Thoracic aorta (tissue), 2 donors: ENCODE measurements at regions not wholly inside any gene's neighbourhood (a gene's known extent, or its start where the extent isn't known, plus 50 kb on each side); places are given as distances from the start of the nearest gene placed in this dataset.

Experiments used
- ATAC-seq: fragments of 150-250 bp; one replicate; pipeline ENCODE4 v1.8.0; 2017; ENCODE audit warnings: low read depth; ENCODE audit not compliant: insufficient number of reproducible peaks, low FRiP score
- DNase-seq: peaks from one replicate; pipeline ENCODE4 v3.0.0-alpha.2; 2020; ENCODE audit warnings: low spot score
- H3K27ac ChIP-seq, 2 donors: fragments of 200-600 bp; sonication (generic); 1 replicate in 1 of 2; 2 replicates in 1 of 2; pipeline ENCODE4 v1.5.1; 2016; ENCODE audit warnings: mild to moderate bottlenecking in 2 of 2, moderate library complexity in 2 of 2
- H3K27me3 ChIP-seq: fragments of 200-600 bp; sonication (generic); replicated peaks from 2 replicates; pipeline ENCODE4 v1.6.0; 2016; ENCODE audit warnings: mild to moderate bottlenecking; ENCODE audit not compliant: insufficient read depth
- H3K36me3 ChIP-seq: fragments of 200-600 bp; sonication (generic); one replicate; pipeline ENCODE4 v1.5.1; 2016
- H3K4me1 ChIP-seq, 2 donors: fragments of 200-600 bp; sonication (generic); 1 replicate in 1 of 2; 2 replicates in 1 of 2; pipeline versions ENCODE4 v1.5.1 to v1.6.0; 2016; ENCODE audit warnings: low read depth in 2 of 2, mild to moderate bottlenecking in 1 of 2; ENCODE audit not compliant: control insufficient read depth in 1 of 2
- H3K4me3 ChIP-seq: fragments of 200-600 bp; sonication (generic); 2 replicates; pipeline ENCODE4 v1.5.1; 2016; ENCODE audit warnings: mild to moderate bottlenecking
- H3K9me3 ChIP-seq: fragments of 200-600 bp; sonication (generic); 2 replicates; pipeline ENCODE4 v1.5.1; 2016
- TF ChIP-seq, protein P1 (sequence below): fragments of 200-600 bp; sonication (generic); IDR thresholded peaks from one replicate; pipeline ENCODE4 v1.5.1; 2019; ENCODE audit warnings: antibody characterized with exemption

DNA sequence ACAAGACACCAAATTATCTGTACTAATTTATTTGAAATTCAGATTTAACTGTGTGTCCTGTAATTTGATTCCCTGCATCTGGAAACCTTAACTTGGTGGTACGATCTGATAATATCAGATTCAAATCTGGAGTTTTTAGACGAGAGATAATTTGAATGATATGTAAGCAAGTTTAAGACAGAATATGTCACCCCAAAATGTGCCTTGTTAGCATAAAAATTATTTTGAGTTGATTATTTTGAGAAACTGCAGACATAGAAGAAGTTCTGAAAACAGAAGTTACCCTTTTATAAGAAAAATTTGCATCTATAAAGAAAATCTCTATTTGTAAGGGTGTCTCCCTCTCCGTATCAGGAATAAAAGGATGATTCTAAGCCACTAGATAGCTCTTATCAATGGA is 1202.8 kb downstream of the ROBO2 start:
- no peak for ATAC-seq
- Histone ChIP-seq H3K27ac (no peak overlapping the region), H3K27me3 (no peaks in the 10 kb centered on the region), H3K4me1 (no peaks in the 10 kb centered on the region), H3K4me3 (no peak overlapping the region), H3K36me3 (no peaks in the 10 kb centered on the region), H3K9me3 (no peaks in the 10 kb centered on the region)
- TF ChIP-seq, protein P1, sequence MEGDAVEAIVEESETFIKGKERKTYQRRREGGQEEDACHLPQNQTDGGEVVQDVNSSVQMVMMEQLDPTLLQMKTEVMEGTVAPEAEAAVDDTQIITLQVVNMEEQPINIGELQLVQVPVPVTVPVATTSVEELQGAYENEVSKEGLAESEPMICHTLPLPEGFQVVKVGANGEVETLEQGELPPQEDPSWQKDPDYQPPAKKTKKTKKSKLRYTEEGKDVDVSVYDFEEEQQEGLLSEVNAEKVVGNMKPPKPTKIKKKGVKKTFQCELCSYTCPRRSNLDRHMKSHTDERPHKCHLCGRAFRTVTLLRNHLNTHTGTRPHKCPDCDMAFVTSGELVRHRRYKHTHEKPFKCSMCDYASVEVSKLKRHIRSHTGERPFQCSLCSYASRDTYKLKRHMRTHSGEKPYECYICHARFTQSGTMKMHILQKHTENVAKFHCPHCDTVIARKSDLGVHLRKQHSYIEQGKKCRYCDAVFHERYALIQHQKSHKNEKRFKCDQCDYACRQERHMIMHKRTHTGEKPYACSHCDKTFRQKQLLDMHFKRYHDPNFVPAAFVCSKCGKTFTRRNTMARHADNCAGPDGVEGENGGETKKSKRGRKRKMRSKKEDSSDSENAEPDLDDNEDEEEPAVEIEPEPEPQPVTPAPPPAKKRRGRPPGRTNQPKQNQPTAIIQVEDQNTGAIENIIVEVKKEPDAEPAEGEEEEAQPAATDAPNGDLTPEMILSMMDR: no peak
- DNase-seq: no peak

DNA sequence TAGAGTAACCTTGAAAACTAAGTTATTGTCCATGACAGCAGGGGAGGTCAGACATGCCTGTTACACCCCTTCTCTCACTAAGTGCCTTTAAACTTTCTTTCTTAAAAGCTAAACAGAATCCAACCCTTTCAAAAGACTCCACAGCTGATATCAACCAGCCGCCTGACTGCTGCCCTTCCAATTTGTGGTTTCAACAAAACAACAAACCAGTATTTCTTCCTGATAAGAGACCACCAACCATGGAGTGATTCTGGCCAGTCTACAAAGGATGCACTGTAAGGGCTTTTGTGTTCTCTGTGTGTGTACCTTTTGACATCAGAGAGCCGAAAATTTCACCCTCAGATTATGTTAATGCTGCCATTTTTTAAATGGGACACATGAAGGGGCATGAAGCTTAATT is 1204.2 kb downstream of the ROBO2 start:
- Histone ChIP-seq H3K4me1 (no peaks in the 10 kb centered on the region), H3K9me3 (no peaks in the 10 kb centered on the region), H3K27me3 (no peaks in the 10 kb centered on the region), H3K36me3 (no peaks in the 10 kb centered on the region), H3K4me3 (no peak overlapping the region), H3K27ac (no peak overlapping the region)
- ATAC-seq: no peak
- TF ChIP-seq, protein P1: no peak
- DNase-seq: no peak

DNA sequence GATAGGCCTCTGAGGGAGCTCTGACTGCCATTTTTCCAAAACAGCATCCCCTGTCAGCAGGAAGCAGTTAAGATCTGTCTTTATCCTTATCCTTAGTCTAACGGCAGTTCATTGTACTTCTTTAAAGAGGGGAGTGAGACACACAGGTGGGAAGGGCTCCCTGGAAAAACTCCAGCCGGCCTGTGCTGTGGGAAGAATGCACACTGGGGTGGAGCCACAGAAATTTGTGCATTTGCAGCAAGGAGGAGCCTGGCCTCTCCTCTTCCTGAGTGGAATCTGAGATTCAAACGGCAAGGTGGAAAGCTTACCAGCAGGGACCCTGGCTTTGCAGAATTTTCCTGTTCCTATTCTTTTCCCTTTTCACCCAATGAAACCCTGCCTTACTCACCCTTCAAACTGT is 1209.4 kb downstream of the ROBO2 start:
- Histone ChIP-seq H3K27me3 (no peaks in the 10 kb centered on the region), H3K27ac (no peak overlapping the region), H3K9me3 (no peaks in the 10 kb centered on the region), H3K36me3 (no peaks in the 10 kb centered on the region), H3K4me3 (no peak overlapping the region), H3K4me1 (no peaks in the 10 kb centered on the region)
- TF ChIP-seq, protein P1: no peak
- DNase-seq (no peak), ATAC-seq (no peak)

DNA sequence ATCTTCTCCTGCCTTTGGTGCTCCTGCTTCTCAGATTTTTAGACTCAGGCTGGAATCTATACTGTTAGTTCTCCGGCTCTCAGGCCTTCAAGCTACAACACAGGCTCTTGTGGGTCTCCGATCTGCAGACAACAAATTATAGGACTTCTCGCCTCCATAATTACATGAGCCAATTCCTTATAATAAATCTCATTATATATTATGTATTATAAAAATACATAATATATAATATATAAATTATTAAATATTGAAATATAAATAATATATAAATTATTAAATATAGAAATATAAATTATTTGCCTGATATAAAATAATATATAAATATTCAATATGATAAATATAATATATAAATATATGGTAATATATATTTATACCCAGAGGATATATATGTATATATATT is 1214.0 kb downstream of the ROBO2 start:
- ATAC-seq: no peak
- no peaks in the 10 kb centered on the region for H3K27me3 ChIP-seq
- TF ChIP-seq, protein P1: no peak
- no peaks in the 10 kb centered on the region for H3K9me3 ChIP-seq
- H3K36me3 ChIP-seq: no peaks in the 10 kb centered on the region
- no peak for DNase-seq
- H3K4me1 ChIP-seq: no peaks in the 10 kb centered on the region
- H3K4me3 ChIP-seq: no peak overlapping the region
- H3K27ac ChIP-seq: no peak overlapping the region

DNA sequence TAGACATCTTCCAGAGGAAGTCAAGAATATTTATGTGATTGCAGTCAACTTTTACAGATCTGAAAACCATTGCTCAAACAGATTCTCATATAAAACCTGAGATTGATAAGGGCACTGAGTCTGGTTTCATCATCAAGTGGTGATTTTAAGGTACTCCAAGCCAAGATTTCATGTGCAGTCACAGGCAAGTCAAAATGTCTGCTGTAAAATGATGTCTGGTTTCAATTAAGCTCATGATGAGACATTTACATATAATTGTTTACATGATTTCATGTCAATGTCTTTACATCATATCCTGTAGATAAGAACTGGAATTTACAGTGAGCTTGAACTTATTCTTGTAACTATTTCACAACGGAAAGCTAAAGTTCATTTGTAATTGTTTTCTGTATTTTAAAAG is 1215.5 kb downstream of the ROBO2 start:
- no peaks in the 10 kb centered on the region for H3K27me3 ChIP-seq
- no peaks in the 10 kb centered on the region for H3K36me3 ChIP-seq
- no peaks in the 10 kb centered on the region for H3K9me3 ChIP-seq
- no peaks in the 10 kb centered on the region for H3K4me1 ChIP-seq
- no peak overlapping the region for H3K27ac ChIP-seq
- ATAC-seq: no peak
- H3K4me3 ChIP-seq: no peak overlapping the region
- DNase-seq: no peak
- TF ChIP-seq, protein P1: no peak
